HG03139 (cell line): ENCODE measurements at regions not wholly inside any gene's neighbourhood (a gene's known extent, or its start where the extent isn't known, plus 50 kb on each side); places are given as distances from the start of the nearest gene placed in this dataset.

Experiments
- ATAC-seq: cut with Tn5 transposase; IDR thresholded peaks from one replicate; pipeline ENCODE4 v1.9.1; 2021; ENCODE audit not compliant: unreplicated experiment

DNA sequence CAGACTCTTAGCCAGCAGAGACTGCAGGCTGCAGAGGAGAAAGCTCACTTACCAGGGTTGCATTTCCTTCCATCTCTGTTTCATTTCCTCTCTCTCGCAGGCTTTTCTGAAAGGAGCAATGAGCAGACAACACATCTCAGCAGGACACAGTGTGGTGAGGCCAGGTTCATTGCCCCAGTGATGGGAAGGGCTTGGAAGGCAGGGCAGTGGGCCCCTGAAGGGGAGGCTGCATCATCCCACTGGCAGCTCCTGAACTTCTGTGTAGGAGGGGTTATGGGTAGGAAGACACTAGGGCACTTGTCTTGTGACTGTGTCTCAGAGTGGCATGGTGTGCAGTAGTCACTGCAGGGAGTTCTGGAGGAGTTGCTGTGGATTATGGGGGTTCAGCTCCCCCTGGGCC is 246.8 kb downstream of the QKI start:
- ATAC-seq = peak; percentile 96

- ATAC-seq = no peak
These were observed 245.3 kb downstream of the QKI start for GRCh38 chr6:163659803-163660202.

DNA sequence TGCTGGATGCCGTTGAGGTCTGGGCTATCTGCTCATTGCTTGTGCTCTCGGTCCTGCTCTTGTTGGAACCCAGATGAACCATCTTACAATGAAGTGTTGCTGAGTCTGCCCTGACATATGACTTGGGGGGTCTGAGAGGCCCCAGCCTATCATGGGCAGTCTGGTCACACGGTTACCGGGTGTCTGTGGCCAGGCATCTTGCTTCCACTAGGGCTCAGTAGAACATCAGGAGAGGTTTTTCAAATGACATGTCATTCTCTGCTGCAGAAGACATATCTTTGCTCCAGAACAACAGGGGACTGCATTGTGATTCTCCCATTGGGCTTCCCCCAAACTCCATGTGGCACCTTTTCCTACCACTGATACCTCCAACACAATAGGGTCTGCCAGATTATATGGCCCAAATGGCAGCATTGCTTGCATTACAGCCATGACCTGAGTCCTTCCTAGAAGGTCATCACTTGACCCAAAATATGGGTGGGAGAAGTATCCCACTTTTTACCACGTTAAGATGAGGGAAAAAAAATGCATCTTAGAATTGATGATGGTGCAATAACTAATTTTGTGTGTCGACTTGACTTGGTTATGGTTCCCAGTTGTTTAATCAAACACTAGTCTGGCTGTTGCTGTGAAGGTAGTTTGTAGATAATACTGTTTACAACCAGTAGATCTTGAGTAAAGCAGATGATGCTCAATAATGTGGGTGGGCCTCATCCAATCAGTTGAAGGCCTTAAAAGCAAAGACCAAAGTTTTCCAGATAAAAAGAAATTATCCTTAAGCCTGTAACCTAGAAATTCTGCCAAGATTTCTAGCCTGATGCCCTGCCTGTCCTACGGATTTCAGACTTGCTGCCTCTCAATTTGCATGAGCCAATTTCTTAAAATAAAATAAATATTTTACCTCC is 241.0 kb downstream of the QKI start:
- no peak for ATAC-seq

DNA sequence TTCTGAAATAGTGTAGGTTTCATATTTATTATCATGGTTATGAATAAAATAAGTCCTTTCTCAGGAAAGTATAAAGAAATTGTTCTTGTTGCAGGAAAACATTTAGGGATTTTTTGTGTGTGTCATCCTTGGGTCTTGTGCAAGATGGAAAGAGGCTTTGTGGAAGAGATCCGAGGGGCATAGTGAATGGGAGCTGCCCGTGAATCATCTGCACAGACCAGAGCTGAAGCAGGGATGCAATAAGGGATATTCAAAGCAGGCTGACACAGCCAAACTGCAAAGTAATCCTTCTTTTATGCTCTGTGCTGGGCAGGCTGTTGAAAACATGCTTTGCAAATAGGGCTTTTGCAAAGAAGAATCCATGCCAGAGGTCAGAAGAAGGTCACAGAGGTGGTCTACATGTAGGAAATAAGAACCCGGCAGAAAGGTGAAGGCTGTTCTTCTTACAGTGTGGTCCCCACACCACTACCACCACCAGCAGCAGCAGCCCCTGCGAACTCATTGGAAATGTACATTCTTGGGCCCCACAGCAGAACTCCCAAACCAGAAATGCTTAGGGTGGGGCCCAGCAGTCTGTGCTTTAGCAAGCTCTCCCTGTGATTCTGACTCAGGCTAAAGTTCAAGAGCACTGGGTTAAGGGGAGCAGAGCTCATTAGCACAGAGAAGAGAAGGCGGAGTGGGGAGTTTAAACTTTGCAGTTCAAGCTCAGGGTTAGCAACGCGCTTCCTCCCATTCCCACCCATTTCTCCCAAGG is 237.6 kb downstream of the QKI start:
- no peak for ATAC-seq

GRCh38 chr6:163651426-163651825 is 236.9 kb downstream of the QKI start:
- ATAC-seq = no peak

DNA sequence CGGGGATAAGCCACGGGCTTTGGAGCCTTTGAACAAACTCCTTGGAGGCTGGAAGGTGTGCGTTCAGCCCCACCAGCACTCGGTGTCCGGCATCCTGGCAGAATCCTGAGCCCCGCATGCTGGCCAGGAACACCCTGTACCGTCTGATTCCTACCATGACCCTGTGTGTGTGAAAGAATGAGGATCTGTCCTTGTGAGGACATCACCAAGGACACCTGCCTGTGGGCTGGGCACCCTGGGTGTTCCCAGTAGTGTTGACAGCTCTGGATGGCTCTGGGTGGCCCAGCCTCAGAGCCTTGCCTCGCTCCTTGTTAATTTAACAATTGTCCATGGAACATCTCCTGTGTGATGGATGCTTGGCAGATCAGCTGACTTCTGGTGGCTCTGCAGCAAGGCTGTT is 234.3 kb downstream of the QKI start:
- ATAC-seq = no peak

- ATAC-seq = no peak
These were observed 233.1 kb downstream of the QKI start for GRCh38 chr6:163647624-163648023.

- ATAC-seq = no peak
These were observed 232.3 kb downstream of the QKI start for GRCh38 chr6:163646866-163647265.

DNA sequence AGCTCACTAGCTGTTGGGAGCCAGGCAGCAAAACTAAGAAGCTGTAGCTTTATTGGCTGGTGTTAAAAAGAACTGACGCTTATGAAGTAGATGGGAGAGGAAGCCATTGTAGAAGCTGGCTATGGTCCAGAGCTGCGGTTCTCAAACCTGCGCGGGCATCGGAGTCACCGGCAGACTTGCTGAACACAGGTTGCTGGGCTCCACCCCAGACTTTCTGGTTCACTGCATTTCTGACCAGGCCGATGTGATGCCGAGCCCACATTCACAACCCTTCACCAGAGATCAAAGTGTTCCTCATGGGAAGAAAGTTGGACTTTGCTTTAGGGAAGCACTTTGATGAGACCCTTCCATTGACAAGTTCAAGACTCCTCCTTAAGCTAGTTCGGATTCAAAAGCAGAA is 231.6 kb downstream of the QKI start:
- ATAC-seq = no peak

GRCh38 chr6:163645560-163645959 is 231.0 kb downstream of the QKI start:
- no peak for ATAC-seq

DNA sequence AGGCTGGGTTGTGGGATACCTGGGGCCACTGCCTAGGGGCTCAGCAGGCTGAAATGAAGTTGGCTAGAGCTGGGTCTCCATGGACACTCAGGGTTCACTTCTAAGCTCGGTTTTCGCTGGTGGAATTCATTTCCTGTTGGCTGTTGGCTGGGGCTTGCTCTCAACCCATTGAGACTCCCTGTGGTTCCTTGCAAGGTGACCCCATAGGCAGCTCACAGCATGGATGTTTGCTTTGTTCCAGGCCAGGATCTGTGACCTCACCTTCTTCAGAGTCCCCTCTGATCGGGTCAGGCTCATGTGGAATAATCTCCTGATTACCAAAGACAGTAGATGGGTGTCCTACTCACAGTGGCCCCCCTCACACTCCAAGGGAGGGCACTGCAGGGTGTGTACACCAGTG is 229.3 kb downstream of the QKI start:
- ATAC-seq = no peak

DNA sequence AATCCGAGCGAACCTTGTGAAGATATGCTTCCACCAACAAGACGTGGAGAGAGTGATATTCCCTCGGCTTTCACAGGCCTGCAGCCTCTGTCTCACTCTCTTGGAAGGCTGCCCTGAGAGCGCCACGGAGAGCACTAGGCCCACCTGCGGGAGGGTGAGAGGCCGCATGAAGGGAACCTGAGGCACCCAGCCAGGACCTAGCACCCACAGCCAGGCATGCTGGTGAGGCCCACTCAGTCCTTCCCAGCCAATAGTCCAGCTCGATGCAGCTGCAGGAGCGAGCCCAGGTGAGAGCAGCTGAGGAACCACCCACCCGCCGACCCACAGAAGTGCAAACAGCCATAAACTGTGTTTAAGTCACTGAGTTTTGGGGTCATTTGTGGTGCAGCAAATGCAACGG is 227.2 kb downstream of the QKI start:
- ATAC-seq = no peak

DNA sequence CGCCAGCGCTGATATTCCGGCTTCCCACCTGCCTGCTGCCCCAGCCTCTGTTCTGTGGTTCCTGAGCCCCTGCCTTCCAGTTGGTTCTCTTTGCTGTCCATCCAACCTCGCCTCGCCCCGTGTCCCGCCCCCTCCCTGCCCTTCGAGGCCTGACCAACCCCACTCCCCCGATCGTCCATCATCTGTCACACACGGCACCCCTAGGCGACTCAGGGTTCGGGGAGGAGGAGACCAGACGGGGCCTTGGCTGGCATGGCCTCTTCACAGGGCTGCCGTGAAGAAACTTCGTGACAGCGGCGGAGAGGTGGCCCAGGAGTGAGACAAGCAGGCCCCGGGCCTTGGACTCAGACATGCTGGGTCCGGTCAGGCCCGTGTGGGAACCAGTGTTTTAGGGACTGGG is 226.1 kb downstream of the QKI start:
- no peak for ATAC-seq

DNA sequence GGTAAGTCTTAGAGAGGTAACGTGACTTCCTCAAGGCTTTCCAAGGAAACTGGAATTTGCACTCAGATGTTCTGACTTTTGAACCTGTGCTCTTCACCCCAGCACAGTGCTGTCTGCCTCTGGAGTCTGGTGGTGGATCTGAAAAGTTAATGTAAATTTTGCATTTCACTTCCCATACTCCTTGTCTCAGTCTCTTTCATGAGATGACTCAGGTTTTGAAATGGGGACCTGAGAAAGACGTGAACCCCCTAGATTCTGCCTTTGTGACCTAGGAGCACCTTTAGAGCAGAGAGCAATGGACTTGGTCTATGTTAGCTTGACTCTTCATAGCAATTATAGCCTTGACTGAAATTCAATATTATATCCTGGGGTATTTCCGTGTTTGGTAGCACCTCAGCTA is 223.0 kb downstream of the QKI start:
- peak; percentile 73 for ATAC-seq

DNA sequence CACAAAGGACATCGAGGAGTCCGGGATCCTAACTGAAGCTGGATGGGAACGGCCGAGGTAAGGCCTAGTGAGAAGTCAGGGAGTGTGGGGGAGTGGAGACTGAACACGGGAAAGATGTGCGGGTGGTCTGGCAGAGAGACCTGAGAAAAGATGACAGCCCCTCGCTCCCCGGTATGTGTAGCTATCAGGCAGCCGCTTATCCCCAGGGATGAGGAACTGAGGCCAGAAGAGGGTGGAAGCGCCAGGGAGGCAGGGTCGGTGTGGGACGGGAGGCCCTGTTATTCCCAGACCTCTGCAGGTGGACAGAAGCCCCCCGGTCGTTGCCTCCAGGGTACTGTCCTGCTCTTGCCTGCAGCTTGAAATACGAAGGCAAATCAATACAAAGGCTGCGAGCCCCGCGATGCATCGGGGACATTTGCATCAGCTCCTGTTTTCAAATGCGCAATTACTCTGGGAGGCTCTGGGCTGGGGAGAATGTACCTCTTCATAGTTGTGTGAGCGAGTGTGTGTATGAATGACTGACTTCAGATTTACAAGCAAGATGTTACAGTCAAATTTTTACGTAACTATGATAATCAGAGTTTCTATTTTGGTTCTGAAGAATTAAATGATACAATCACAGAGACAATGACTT is 221.3 kb downstream of the QKI start:
- ATAC-seq = no peak

DNA sequence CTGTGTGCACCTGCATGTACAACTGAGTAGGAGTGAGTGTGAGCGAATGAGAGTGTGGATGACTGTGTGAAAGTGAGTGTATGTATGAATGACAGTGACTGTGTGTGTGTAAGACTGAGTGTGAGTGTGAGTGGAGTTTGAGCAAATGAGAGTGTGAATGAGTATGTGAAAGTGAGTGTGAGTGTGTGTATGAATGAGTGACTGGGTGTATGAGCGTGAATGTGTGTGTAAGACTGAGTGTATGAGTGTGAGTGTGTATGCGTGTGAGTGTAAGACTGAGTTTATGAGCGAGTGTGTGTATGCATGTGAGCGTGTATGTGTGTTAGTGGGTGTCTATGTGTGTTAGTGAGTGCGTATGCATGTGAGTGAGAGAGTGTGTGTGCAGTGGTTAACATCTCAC is 220.8 kb downstream of the QKI start:
- ATAC-seq = no peak

GRCh38 chr6:163634211-163635171 is 220.0 kb downstream of the QKI start:
- no peak for ATAC-seq

GRCh38 chr6:163630991-163631390 is 216.5 kb downstream of the QKI start:
- no peak for ATAC-seq

- ATAC-seq = no peak
These were observed 216.1 kb downstream of the QKI start for GRCh38 chr6:163630572-163630971.

DNA sequence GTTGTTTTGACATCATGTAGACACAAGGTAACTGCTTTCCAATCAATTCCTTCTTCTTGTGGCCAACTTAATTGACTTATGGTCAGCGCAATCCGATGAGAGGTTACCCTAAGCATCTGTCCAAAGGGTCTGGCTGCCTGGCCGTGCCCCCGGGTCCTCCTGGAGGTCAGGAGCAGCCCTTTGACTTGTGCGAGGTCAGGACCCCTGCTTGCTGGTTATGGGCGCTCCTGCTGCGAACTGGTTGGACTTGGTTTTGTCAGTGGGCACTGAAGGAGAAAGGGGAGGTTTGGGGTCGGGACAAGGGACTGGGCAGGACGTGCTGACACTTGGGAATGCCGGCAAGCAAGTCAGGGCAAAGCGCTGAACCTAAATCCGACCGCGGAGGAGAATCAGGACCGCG is 215.6 kb downstream of the QKI start:
- ATAC-seq = no peak
